ENCODE measurements at regions not wholly inside any gene's neighbourhood (a gene's known extent, or its start where the extent isn't known, plus 50 kb on each side); places are given as distances from the start of the nearest gene placed in this dataset.

DNA sequence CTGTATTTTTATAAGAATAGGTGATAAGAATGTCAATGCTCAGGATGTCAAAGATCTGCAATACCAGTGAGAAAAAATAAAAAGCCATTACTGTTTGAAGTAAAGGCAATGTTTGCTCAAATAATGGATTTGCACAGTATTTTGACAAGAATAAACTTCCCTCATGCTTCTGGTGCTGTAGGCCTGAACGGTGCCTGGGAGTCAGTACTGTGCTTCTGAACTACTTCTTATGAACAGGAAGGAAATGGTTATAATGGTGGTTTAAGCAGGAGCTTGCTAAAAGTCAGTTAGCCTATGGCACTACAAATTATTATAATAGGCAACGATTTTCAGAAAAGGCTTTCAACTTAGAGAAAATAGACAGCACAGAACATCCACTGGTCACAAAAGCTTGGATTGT, 548.3 kb upstream of the CDH18 start:
- Histone ChIP-seq H3K27me3 (no peaks in the 10 kb centered on the region), H3K9me3 (peaks cover 0 to 8% (median 0%) of the 10 kb centered on the region in 4 donors), H3K4me1 (no peaks in the 10 kb centered on the region), H3K4me3 (no peak overlapping the region), H3K27ac (no peak overlapping the region), H3K36me3 (no peaks in the 10 kb centered on the region)
- intact Hi-C loops (cut with DNase I; ENCODE audit: low total_unique reads) = no loop called here
- TF ChIP-seq POLR2A (IDR thresholded peaks at IDR 0.05) = no peak
- TF ChIP-seq EP300 (IDR thresholded peaks at IDR 0.05) = no peak
- TF ChIP-seq, protein P1, sequence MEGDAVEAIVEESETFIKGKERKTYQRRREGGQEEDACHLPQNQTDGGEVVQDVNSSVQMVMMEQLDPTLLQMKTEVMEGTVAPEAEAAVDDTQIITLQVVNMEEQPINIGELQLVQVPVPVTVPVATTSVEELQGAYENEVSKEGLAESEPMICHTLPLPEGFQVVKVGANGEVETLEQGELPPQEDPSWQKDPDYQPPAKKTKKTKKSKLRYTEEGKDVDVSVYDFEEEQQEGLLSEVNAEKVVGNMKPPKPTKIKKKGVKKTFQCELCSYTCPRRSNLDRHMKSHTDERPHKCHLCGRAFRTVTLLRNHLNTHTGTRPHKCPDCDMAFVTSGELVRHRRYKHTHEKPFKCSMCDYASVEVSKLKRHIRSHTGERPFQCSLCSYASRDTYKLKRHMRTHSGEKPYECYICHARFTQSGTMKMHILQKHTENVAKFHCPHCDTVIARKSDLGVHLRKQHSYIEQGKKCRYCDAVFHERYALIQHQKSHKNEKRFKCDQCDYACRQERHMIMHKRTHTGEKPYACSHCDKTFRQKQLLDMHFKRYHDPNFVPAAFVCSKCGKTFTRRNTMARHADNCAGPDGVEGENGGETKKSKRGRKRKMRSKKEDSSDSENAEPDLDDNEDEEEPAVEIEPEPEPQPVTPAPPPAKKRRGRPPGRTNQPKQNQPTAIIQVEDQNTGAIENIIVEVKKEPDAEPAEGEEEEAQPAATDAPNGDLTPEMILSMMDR (IDR thresholded peaks at IDR 0.05) = no peak
- no peak for TF ChIP-seq POLR2AphosphoS5 (IDR thresholded peaks at IDR 0.05)
- 37 to 48% (median 38%) methylated on average over 2 of the region's 2 CpGs for WGBS, 5 donors
- peak in 1 of 2 donors; percentile 9 for DNase-seq

GRCh38 chr5:20528471-20528870, 540.5 kb upstream of the CDH18 start:
- 68 to 83% (median 75%) methylated on average over 1 of the region's 1 CpG for WGBS, 5 donors
- Histone ChIP-seq H3K9me3 (peaks cover 0 to 16% (median 5%) of the 10 kb centered on the region in 4 donors), H3K36me3 (no peaks in the 10 kb centered on the region), H3K4me3 (no peak overlapping the region), H3K27me3 (no peaks in the 10 kb centered on the region), H3K27ac (no peak overlapping the region), H3K4me1 (no peaks in the 10 kb centered on the region)
- DNase-seq = no peak
- TF ChIP-seq, protein P1 (IDR thresholded peaks at IDR 0.05) = no peak
- no peak for TF ChIP-seq POLR2AphosphoS5 (IDR thresholded peaks at IDR 0.05)
- no peak for TF ChIP-seq EP300 (IDR thresholded peaks at IDR 0.05)
- TF ChIP-seq POLR2A (IDR thresholded peaks at IDR 0.05) = no peak
- intact Hi-C loops (cut with DNase I; ENCODE audit: low total_unique reads) = no loop called here

DNA sequence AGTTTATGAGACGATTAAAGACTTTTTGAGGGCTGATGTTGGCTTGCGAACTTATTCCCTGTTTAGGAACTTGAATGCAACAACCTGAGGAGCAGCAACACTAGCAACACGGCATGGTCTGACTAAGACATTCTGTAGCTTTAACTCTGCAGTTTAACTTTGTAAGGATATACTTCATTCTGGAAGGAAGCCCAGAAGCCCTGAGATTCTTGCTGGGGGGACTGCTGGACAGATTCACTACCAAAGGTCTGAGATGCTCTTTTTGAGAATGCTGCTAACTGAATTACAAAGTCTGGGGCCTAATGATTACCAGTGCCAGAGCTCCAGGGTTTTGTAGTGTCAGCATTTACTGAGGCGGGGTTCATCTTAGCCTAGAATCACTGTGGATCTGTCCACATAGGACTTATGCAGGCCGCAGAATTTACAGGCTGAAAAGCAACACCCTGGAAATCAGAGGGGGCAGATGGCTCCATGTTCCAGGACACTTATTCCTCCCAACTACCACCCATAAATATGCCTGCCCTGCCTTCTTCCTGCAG, 537.1 kb upstream of the CDH18 start:
- peak in 1 of 2 donors; percentile 5 for DNase-seq
- intact Hi-C loops (cut with DNase I; ENCODE audit: low total_unique reads) = no loop called here
- TF ChIP-seq, protein P1 (IDR thresholded peaks at IDR 0.05) = no peak
- no peak for TF ChIP-seq EP300 (IDR thresholded peaks at IDR 0.05)
- 88 to 96% (median 92%) methylated on average over 5 of the region's 5 CpGs for WGBS, 5 donors
- no peaks in the 10 kb centered on the region for H3K4me1 ChIP-seq
- peaks cover 0 to 16% (median 3%) of the 10 kb centered on the region in 4 donors for H3K9me3 ChIP-seq
- H3K4me3 ChIP-seq = no peak overlapping the region
- no peak overlapping the region for H3K27ac ChIP-seq
- H3K27me3 ChIP-seq = no peaks in the 10 kb centered on the region
- no peaks in the 10 kb centered on the region for H3K36me3 ChIP-seq

- Histone ChIP-seq H3K4me1 (no peaks in the 10 kb centered on the region), H3K27ac (no peak overlapping the region), H3K4me3 (no peak overlapping the region), H3K27me3 (no peaks in the 10 kb centered on the region), H3K9me3 (peaks cover 0 to 16% (median 3%) of the 10 kb centered on the region in 4 donors), H3K36me3 (no peaks in the 10 kb centered on the region)
- intact Hi-C loops (cut with DNase I; ENCODE audit: low total_unique reads) = no loop called here
- TF ChIP-seq POLR2A (IDR thresholded peaks at IDR 0.05) (no peak), EP300 (IDR thresholded peaks at IDR 0.05) (no peak), POLR2AphosphoS5 (IDR thresholded peaks at IDR 0.05) (no peak)
- TF ChIP-seq, protein P1 (IDR thresholded peaks at IDR 0.05) = no peak
- DNase-seq = peak in 1 of 2 donors; percentile 8
- WGBS, 5 donors = 53 to 58% (median 57%) methylated on average over 3 of the region's 3 CpGs
These were observed 535.0 kb upstream of the CDH18 start for GRCh38 chr5:20522905-20523482.

Data from stomach (tissue), 8 donors.